ENCODE measurements at regions not wholly inside any gene's neighbourhood (a gene's known extent, or its start where the extent isn't known, plus 50 kb on each side); places are given as distances from the start of the nearest gene placed in this dataset.

- no peak for TF ChIP-seq POLR2A (IDR thresholded peaks at IDR 0.05)
- no peak for TF ChIP-seq CTCF (IDR thresholded peaks at IDR 0.05)
- no peak for TF ChIP-seq POLR2AphosphoS5 (IDR thresholded peaks at IDR 0.05)
Measured at GRCh38 chr9:99623780-99624364, 197.8 kb upstream of the NR4A3 start.

All from upper lobe of left lung (tissue), 4 donors.